DOHH2 (cell line): ENCODE measurements at regions not wholly inside any gene's neighbourhood (a gene's known extent, or its start where the extent isn't known, plus 50 kb on each side); places are given as distances from the start of the nearest gene placed in this dataset.
"Not testable (repeated sequence)": the region's sequence is repeated elsewhere in the genome, so short reads cannot be mapped to it uniquely, and the experiment has no call there.

Experiments
- H3F3A ChIP-seq: fragments of 200-600 bp; sonication (generic), shearing (Covaris generic); 2 replicates; pipeline ENCODE4 v1.6.0; 2016; ENCODE audit warnings: antibody characterized with exemption, mild to moderate bottlenecking; ENCODE audit not compliant: control insufficient read depth, insufficient read depth
- H3K27ac ChIP-seq: fragments of 200-600 bp; sonication (generic); 2 replicates; pipeline ENCODE4 v1.5.1; 2014; ENCODE audit warnings: low read depth, mild to moderate bottlenecking, low read length, moderate library complexity
- H3K27me3 ChIP-seq: fragments of 200-600 bp; sonication (generic); 2 replicates; pipeline ENCODE4 v1.6.1; 2014; ENCODE audit warnings: mild to moderate bottlenecking, low read length, mixed read lengths; ENCODE audit not compliant: control insufficient read depth
- H3K36me3 ChIP-seq: fragments of 200-600 bp; sonication (generic); 2 replicates; pipeline ENCODE4 v1.6.1; 2014; ENCODE audit warnings: mild to moderate bottlenecking, low read length, moderate library complexity, mixed read lengths; ENCODE audit not compliant: control insufficient read depth
- H3K4me1 ChIP-seq: fragments of 200-600 bp; sonication (generic); 2 replicates; pipeline ENCODE4 v1.6.1; 2014; ENCODE audit warnings: mild to moderate bottlenecking, low read length, mixed read lengths; ENCODE audit not compliant: control insufficient read depth
- H3K4me2 ChIP-seq: fragments of 200-600 bp; sonication (generic); 2 replicates; pipeline ENCODE4 v1.6.0; 2014; ENCODE audit warnings: mild to moderate bottlenecking, low read length, moderate library complexity
- H3K4me3 ChIP-seq: fragments of 200-600 bp; sonication (generic); 2 replicates; pipeline ENCODE4 v1.5.1; 2014; ENCODE audit warnings: mild to moderate bottlenecking, low read length, mixed read lengths
- H3K79me2 ChIP-seq: fragments of 200-600 bp; sonication (generic); 2 replicates; pipeline ENCODE4 v1.6.1; 2014; ENCODE audit warnings: mild to moderate bottlenecking, low read length, mixed read lengths; ENCODE audit not compliant: control insufficient read depth
- H3K9me2 ChIP-seq: fragments of 200-600 bp; sonication (generic); replicated peaks from 2 replicates; pipeline ENCODE4 v1.6.1; 2014; ENCODE audit warnings: mild to moderate bottlenecking, low read length, mixed read lengths; ENCODE audit not compliant: control insufficient read depth
- H3K9me3 ChIP-seq: fragments of 200-600 bp; sonication (generic); 2 replicates; pipeline ENCODE4 v1.6.1; 2014; ENCODE audit warnings: antibody characterized with exemption, low read length, mixed read lengths; ENCODE audit not compliant: control insufficient read depth, insufficient read depth
- H4K20me1 ChIP-seq: fragments of 200-600 bp; sonication (generic); 2 replicates; pipeline ENCODE4 v1.6.0; 2014; ENCODE audit warnings: low read depth, mild to moderate bottlenecking, antibody characterized with exemption, low read length, moderate library complexity; ENCODE audit not compliant: control insufficient read depth, insufficient read depth
- EZH2phosphoT487 ChIP-seq: fragments of 200-600 bp; sonication (generic); IDR thresholded peaks from 2 replicates; pipeline ENCODE4 v1.6.1; 2017; ENCODE audit warnings: borderline replicate concordance, mild to moderate bottlenecking, antibody characterized with exemption, low read length, moderate library complexity, mixed read lengths
- TF ChIP-seq, protein P1 (sequence below): fragments of 200-600 bp; sonication (generic); IDR thresholded peaks from one replicate; pipeline ENCODE4 v1.5.1; 2014; ENCODE audit warnings: antibody characterized with exemption, mild to moderate bottlenecking, low read depth, low read length; ENCODE audit not compliant: poor library complexity, severe bottlenecking

DNA sequence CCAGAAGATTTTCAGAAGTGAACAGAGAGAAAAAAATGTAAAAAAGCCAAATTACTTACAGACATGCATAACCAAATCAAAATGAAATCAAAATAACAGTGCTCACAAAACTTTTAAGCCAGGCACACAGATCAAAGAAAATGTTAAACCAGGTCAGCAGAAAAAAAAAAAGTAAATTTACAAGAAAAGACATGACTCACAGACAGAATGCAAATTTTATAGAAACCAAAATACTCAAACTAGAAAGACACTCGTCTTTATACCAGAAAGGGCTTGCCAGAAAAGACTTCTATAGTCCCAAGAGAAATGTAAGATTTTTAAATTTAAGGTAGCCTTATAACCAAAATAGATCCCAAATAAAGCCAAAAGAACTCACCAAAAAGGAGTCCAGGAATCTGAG lies 86.5 kb upstream of the COG2 start:
- TF ChIP-seq, protein P1, sequence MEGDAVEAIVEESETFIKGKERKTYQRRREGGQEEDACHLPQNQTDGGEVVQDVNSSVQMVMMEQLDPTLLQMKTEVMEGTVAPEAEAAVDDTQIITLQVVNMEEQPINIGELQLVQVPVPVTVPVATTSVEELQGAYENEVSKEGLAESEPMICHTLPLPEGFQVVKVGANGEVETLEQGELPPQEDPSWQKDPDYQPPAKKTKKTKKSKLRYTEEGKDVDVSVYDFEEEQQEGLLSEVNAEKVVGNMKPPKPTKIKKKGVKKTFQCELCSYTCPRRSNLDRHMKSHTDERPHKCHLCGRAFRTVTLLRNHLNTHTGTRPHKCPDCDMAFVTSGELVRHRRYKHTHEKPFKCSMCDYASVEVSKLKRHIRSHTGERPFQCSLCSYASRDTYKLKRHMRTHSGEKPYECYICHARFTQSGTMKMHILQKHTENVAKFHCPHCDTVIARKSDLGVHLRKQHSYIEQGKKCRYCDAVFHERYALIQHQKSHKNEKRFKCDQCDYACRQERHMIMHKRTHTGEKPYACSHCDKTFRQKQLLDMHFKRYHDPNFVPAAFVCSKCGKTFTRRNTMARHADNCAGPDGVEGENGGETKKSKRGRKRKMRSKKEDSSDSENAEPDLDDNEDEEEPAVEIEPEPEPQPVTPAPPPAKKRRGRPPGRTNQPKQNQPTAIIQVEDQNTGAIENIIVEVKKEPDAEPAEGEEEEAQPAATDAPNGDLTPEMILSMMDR, result no peak
- TF ChIP-seq EZH2phosphoT487, result no peak
- no peaks in the 10 kb centered on the region for H3F3A ChIP-seq
- H3K4me1 ChIP-seq, result no peaks in the 10 kb centered on the region
- H3K9me3 ChIP-seq, result no peaks in the 10 kb centered on the region
- H3K4me2 ChIP-seq, result no peak overlapping the region
- H3K4me3 ChIP-seq, result no peak overlapping the region
- peaks cover 13% of the 10 kb centered on the region for H3K27me3 ChIP-seq
- H3K27ac ChIP-seq, result no peak overlapping the region
- H3K36me3 ChIP-seq, result no peaks in the 10 kb centered on the region
- no peaks in the 10 kb centered on the region for H4K20me1 ChIP-seq
- no peaks in the 10 kb centered on the region for H3K79me2 ChIP-seq
- H3K9me2 ChIP-seq, result no peaks in the 10 kb centered on the region

DNA sequence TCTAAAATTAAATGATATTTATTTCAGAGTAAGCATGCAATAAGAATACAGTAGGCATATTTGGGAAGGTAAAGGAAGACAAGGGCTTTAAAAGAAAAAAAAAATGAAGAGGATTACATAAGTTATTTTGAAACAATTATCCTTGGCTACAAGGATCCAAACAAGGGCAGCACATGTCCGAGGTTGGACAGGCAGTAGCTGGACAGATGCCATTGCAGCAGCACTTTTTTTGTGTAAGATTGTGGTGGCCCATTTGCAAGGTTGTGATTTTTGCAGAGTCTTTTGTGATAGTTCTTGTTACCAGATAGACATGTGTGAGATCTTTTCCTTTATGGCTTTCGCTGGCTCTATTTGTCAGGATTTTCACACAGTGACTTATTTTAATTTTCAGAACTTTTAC lies 89.4 kb upstream of the COG2 start:
- Histone ChIP-seq H3K4me2 (no peak overlapping the region), H3K4me3 (no peak overlapping the region), H3K9me2 (no peaks in the 10 kb centered on the region), H4K20me1 (no peaks in the 10 kb centered on the region), H3K36me3 (no peaks in the 10 kb centered on the region), H3K27me3 (peaks cover 9% of the 10 kb centered on the region), H3F3A (no peaks in the 10 kb centered on the region), H3K4me1 (no peaks in the 10 kb centered on the region), H3K9me3 (no peaks in the 10 kb centered on the region), H3K79me2 (no peaks in the 10 kb centered on the region), H3K27ac (no peak overlapping the region)
- TF ChIP-seq, protein P1, result no peak

DNA sequence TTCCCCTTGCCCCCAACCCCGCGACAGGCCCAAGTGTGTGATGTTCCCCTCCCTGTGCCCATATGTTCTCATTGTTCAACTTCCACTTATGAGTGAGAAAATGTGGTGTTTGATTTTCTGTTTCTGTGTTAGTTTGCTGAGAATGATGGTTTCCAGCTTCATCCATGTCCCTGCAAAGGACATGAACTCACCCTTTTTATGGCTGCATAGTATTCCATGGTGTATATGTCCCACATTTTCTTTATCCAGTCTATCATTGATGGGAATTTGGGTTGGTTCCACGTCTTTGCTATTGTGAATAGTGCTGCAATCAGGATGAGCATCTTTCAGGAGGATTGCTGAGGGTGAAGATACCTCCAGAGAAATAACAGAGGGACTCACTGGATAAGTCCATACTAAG lies 91.3 kb upstream of the COG2 start:
- not testable (repeated sequence) for H3K27ac ChIP-seq, H3K27me3 ChIP-seq, H3K9me2 ChIP-seq, H3F3A ChIP-seq, H3K4me3 ChIP-seq, H4K20me1 ChIP-seq, H3K36me3 ChIP-seq, H3K4me1 ChIP-seq, H3K9me3 ChIP-seq, H3K4me2 ChIP-seq, H3K79me2 ChIP-seq

DNA sequence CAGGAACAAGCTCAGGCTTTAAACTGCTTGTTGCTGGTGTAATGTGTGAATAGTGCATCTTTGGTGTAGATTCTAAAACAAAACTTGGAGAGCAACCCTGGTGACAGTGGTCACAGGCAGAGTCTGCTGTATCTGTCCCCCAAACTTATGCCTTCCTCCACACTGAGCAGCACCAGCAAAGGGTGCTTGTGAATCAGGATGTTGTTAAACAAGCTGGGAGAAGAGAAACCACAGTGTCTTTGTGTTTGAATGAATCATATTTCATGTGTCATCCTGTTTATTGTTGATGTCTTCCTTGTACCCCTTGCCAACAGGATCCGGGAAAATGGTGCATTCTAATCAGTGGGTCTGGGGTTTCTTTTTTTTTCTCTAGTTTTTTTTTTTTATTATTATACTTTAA lies 91.9 kb upstream of the COG2 start:
- Histone ChIP-seq H3K36me3 (no peaks in the 10 kb centered on the region), H3K4me1 (no peaks in the 10 kb centered on the region), H3K27me3 (peaks cover 9% of the 10 kb centered on the region), H3K27ac (no peak overlapping the region), H3K4me3 (no peak overlapping the region), H3F3A (no peaks in the 10 kb centered on the region), H3K9me3 (no peaks in the 10 kb centered on the region), H3K79me2 (no peaks in the 10 kb centered on the region), H3K9me2 (no peaks in the 10 kb centered on the region), H4K20me1 (no peaks in the 10 kb centered on the region), H3K4me2 (no peak overlapping the region)
- TF ChIP-seq EZH2phosphoT487, result no peak
- TF ChIP-seq, protein P1, result no peak
